K562 (cell line): ENCODE measurements at regions not wholly inside any gene's neighbourhood (a gene's known extent, or its start where the extent isn't known, plus 50 kb on each side); places are given as distances from the start of the nearest gene placed in this dataset.

Source experiments
- BACH1 ChIP-seq: fragments of 200-800 bp; sonication (Bioruptor generic); IDR thresholded peaks from 2 replicates; pipeline ENCODE4 v1.6.1; 2016; ENCODE audit warnings: missing genetic modification characterization, missing compliant biosample characterization
- CTCF ChIP-seq, 3 experiments: IDR thresholded peaks in 2 of 3; conservative IDR thresholded peaks in 1 of 3; 2 replicates each; pipeline ENCODE4 v1.5.1; 2011 to 2012; ENCODE audit warnings: low read length in 3 of 3, mild to moderate bottlenecking in 3 of 3, control low read depth in 2 of 3, improper control_type of control experiment in 1 of 3, inconsistent platforms in 1 of 3, low read depth in 1 of 3, mixed read lengths in 1 of 3, moderate library complexity in 1 of 3; ENCODE audit not compliant: insufficient read depth in 2 of 3
- E4F1 ChIP-seq: fragments of 250-450 bp; sonication (Bioruptor Pico); IDR thresholded peaks from 2 replicates; pipeline ENCODE4 v1.5.0; 2021; ENCODE audit warnings: mild to moderate bottlenecking, borderline replicate concordance
- MXI1 ChIP-seq: IDR thresholded peaks from 2 replicates; pipeline ENCODE4 v1.6.1; 2011; ENCODE audit warnings: low read depth, mild to moderate bottlenecking, improper control_type of control experiment, low read length
- RAD21 ChIP-seq, 2 experiments: fragments of 250-450 bp in 1 of 2; fragments of 450-650 bp in 1 of 2; sonication (Bioruptor Pico) in 1 of 2; formaldehyde crosslinking in 1 of 2; IDR thresholded peaks in 1 of 2; conservative IDR thresholded peaks in 1 of 2; 2 replicates each; pipeline versions ENCODE4 v1.4.0 to v1.8.0; 2020 to 2022; ENCODE audit warnings: mild to moderate bottlenecking in 2 of 2, moderate library complexity in 1 of 2
- SIX5 ChIP-seq, 2 experiments: IDR thresholded peaks; 2 replicates each; pipeline ENCODE4 v1.6.1; 2011; ENCODE audit warnings: low read length in 2 of 2, borderline replicate concordance in 1 of 2, low read depth in 1 of 2, mild to moderate bottlenecking in 1 of 2, moderate library complexity in 1 of 2; ENCODE audit not compliant: insufficient read depth in 1 of 2
- SP1 ChIP-seq: sonication (generic); formaldehyde crosslinking; IDR thresholded peaks from 2 replicates; pipeline ENCODE4 v1.8.1; 2022; ENCODE audit warnings: mild to moderate bottlenecking, missing genetic modification reagents
- SRF ChIP-seq, 2 experiments: fragments of 250-450, 450-650 bp in 1 of 2; sonication (Bioruptor Pico) in 1 of 2; sonication (generic) in 1 of 2; formaldehyde crosslinking; IDR thresholded peaks; 2 replicates each; pipeline versions ENCODE4 v1.5.0 to v1.5.1; 2020 to 2022; ENCODE audit warnings: mild to moderate bottlenecking in 1 of 2, missing genetic modification reagents in 1 of 2
- ZKSCAN8 ChIP-seq: fragments of 200-800 bp; sonication (Bioruptor generic); IDR thresholded peaks from 2 replicates; pipeline ENCODE4 v1.6.1; 2016; ENCODE audit warnings: missing genetic modification characterization, missing compliant biosample characterization
- ZNF124 ChIP-seq: sonication (generic); formaldehyde crosslinking; IDR thresholded peaks from 2 replicates; pipeline ENCODE4 v1.8.1; 2022; ENCODE audit warnings: missing genetic modification reagents
- ZNF318 ChIP-seq, 2 experiments: fragments of 450-650 bp; IDR thresholded peaks; 2 replicates each; pipeline ENCODE4 v1.6.1; 2016; ENCODE audit warnings: mild to moderate bottlenecking in 2 of 2, borderline replicate concordance in 1 of 2, low read depth in 1 of 2, moderate library complexity in 1 of 2

- no peak for TF ChIP-seq E4F1
- TF ChIP-seq SRF (CRISPR knock-in tag; IDR thresholded peaks at IDR 0.05) = no peak
- TF ChIP-seq BACH1 = no peak
- no peak for TF ChIP-seq ZNF318 (IDR thresholded peaks at IDR 0.05; ENCODE audit: borderline replicate concordance in 1 of 2, low read depth in 1 of 2)
- no peak for TF ChIP-seq CTCF (IDR thresholded peaks at IDR 0.05 in 2 of 3, conservative IDR thresholded peaks at IDR 0.05 in 1 of 3; ENCODE audit: insufficient read depth in 2 of 3, low read depth in 1 of 3, low read length in 3 of 3)
- no peak for TF ChIP-seq RAD21 (CRISPR knock-in tag; conservative IDR thresholded peaks at IDR 0.05 in 1 of 2, IDR thresholded peaks at IDR 0.05 in 1 of 2)
- no peak for TF ChIP-seq MXI1
- TF ChIP-seq ZNF124 (CRISPR knock-in tag) = no peak
- no peak for TF ChIP-seq SIX5 (IDR thresholded peaks at IDR 0.05; ENCODE audit: borderline replicate concordance in 1 of 2, insufficient read depth in 1 of 2, low read depth in 1 of 2, low read length in 2 of 2)
- no peak for TF ChIP-seq SP1 (CRISPR knock-in tag)
- TF ChIP-seq ZKSCAN8 (CRISPR knock-in tag) = no peak
Measured at GRCh38 chr11:116403794-116404461, 368.9 kb downstream of the BUD13 start.
